K562 (cell line): ENCODE measurements at regions not wholly inside any gene's neighbourhood (a gene's known extent, or its start where the extent isn't known, plus 50 kb on each side); places are given as distances from the start of the nearest gene placed in this dataset.

Experiments used
- ATAC-seq: fragments of 200-7000 bp; cut with Tn5 transposase; 3 replicates; pipeline ENCODE4 v1.9.1; 2020; ENCODE audit warnings: moderate library complexity
- BruUV-seq: library from RNA; stranded (reverse); fragments of 400-500 nt; replicated peaks from 2 replicates; lab custom pipeline; 2021; lab: Mats Ljungman, UMichigan
- CTCF ChIA-PET: fragments of 300-600 bp; formaldehyde crosslinking; extraction: SDS; loops from one replicate; lab custom pipeline; 2021; ENCODE audit warnings: low intra/inter-chr PET ratio; lab: Yijun Ruan, JAX
- POLR2A ChIA-PET: fragments of 300-600, 350-650 bp; sonication (Branson Sonifier 250); formaldehyde crosslinking; extraction: SDS; loops from one replicate; lab custom pipeline; 2021; ENCODE audit warnings: antibody characterized with exemption, inconsistent platforms; lab: Yijun Ruan, JAX
- DNase-seq, 4 experiments: peaks; one replicate each; pipeline versions ENCODE4 v3.0.0 to v3.0.0-alpha.2; 2011 to 2018; ENCODE audit warnings: low spot score in 3 of 4, mixed read lengths in 3 of 4; ENCODE audit errors: extremely low read depth in 1 of 4
- FAIRE-seq: peaks from 2 replicates; lab custom pipeline; 2011; peaks lifted over from hg19 to GRCh38; lab: Jason Lieb, UNC
- H2AFZ ChIP-seq: 2 replicates; pipeline ENCODE4 v1.6.0; 2011; ENCODE audit warnings: low read depth, low read length, control low read depth, inconsistent platforms
- H3K27ac ChIP-seq: fragments of 200-600 bp; 3 replicates; pipeline ENCODE4 v1.8.0; 2011; ENCODE audit warnings: low read depth, mild to moderate bottlenecking, control low read depth, inconsistent platforms, low read length, moderate library complexity, mixed read lengths; ENCODE audit errors: extremely low read depth
- H3K27me3 ChIP-seq, 2 experiments: fragments of 300-600 bp in 1 of 2; 2 replicates in 1 of 2; 3 replicates in 1 of 2; pipeline versions ENCODE4 v1.6.0 to v1.8.0; 2011; ENCODE audit warnings: inconsistent platforms in 2 of 2, low read length in 2 of 2, mild to moderate bottlenecking in 1 of 2, mixed read lengths in 1 of 2, moderate library complexity in 1 of 2; ENCODE audit not compliant: control insufficient read depth in 2 of 2, insufficient read depth in 2 of 2
- H3K36me3 ChIP-seq: fragments of 300-600 bp; 3 replicates; pipeline ENCODE4 v1.8.0; 2011; ENCODE audit warnings: mild to moderate bottlenecking, low read length, inconsistent platforms; ENCODE audit not compliant: control insufficient read depth, insufficient read depth
- H3K4me1 ChIP-seq, 2 experiments: fragments of 200-600 bp in 1 of 2; replicated peaks in 1 of 2; 2 replicates in 1 of 2; 3 replicates in 1 of 2; pipeline versions ENCODE4 v1.5.1 to v1.8.0; 2011; ENCODE audit warnings: inconsistent platforms in 2 of 2, low read length in 2 of 2, mild to moderate bottlenecking in 1 of 2, mixed read lengths in 1 of 2, moderate library complexity in 1 of 2; ENCODE audit not compliant: control insufficient read depth in 2 of 2, insufficient read depth in 2 of 2
- H3K4me2 ChIP-seq: 2 replicates; pipeline ENCODE4 v1.6.1; 2011; ENCODE audit warnings: low read length, control low read depth, inconsistent platforms, mixed read lengths; ENCODE audit not compliant: insufficient read depth
- H3K4me3 ChIP-seq: fragments of 200-600 bp; sonication (generic), shearing (Covaris generic); 2 replicates; pipeline ENCODE4 v1.5.1; 2016; ENCODE audit warnings: control low read depth, inconsistent platforms
- H3K79me2 ChIP-seq: fragments of 200-600 bp; 3 replicates; pipeline ENCODE4 v1.8.0; 2011; ENCODE audit warnings: low read length, inconsistent platforms; ENCODE audit not compliant: control insufficient read depth, insufficient read depth
- H3K9ac ChIP-seq, 2 experiments: 2 replicates each; pipeline versions ENCODE4 v1.6.0 to v1.6.1; 2011; ENCODE audit warnings: low read depth in 2 of 2, low read length in 2 of 2, control low read depth in 1 of 2, inconsistent platforms in 1 of 2, mild to moderate bottlenecking in 1 of 2, mixed read lengths in 1 of 2; ENCODE audit not compliant: insufficient read depth in 1 of 2
- H3K9me1 ChIP-seq: one replicate; pipeline ENCODE4 v1.6.0; 2011; ENCODE audit warnings: inconsistent platforms, mild to moderate bottlenecking, low read length, moderate library complexity; ENCODE audit not compliant: control insufficient read depth, insufficient read depth
- H3K9me3 ChIP-seq: replicated peaks from 2 replicates; pipeline ENCODE4 v1.5.1; 2011; ENCODE audit warnings: low read depth, low read length, inconsistent platforms; ENCODE audit not compliant: control insufficient read depth, insufficient read depth
- H4K20me1 ChIP-seq: replicated peaks from 2 replicates; pipeline ENCODE4 v1.6.1; 2011; ENCODE audit warnings: low read length, inconsistent platforms, mixed read lengths; ENCODE audit not compliant: control insufficient read depth, insufficient read depth
- CBX8 ChIP-seq: fragments of 200-600 bp; sonication (generic); IDR thresholded peaks from 2 replicates; pipeline ENCODE4 v1.6.1; 2012; ENCODE audit warnings: borderline replicate concordance, mixed run types, low read depth, mild to moderate bottlenecking, moderate library complexity, mixed read lengths, low read length, control low read depth, inconsistent platforms; ENCODE audit not compliant: poor library complexity, severe bottlenecking; ENCODE audit errors: extremely low read depth
- DIDO1 ChIP-seq: fragments of 450-650 bp; IDR thresholded peaks from 2 replicates; pipeline ENCODE4 v1.6.1; 2016; ENCODE audit warnings: low read depth, missing biosample characterization, missing genetic modification characterization
- E4F1 ChIP-seq: fragments of 250-450 bp; sonication (Bioruptor Pico); IDR thresholded peaks from 2 replicates; pipeline ENCODE4 v1.5.0; 2021; ENCODE audit warnings: mild to moderate bottlenecking, borderline replicate concordance
- EHMT2 ChIP-seq: fragments of 450-650 bp; IDR thresholded peaks from 2 replicates; pipeline ENCODE4 v1.6.1; 2018; ENCODE audit warnings: antibody characterized with exemption
- ETS2 ChIP-seq: IDR thresholded peaks from 2 replicates; pipeline ENCODE4 v1.6.1; 2016; ENCODE audit warnings: borderline replicate concordance, missing genetic modification characterization, mild to moderate bottlenecking, moderate library complexity, missing compliant biosample characterization; ENCODE audit not compliant: poor library complexity, severe bottlenecking
- FOSL1 ChIP-seq: fragments of 200-800 bp; sonication (Bioruptor generic); conservative IDR thresholded peaks from 2 replicates; pipeline ENCODE4 v1.6.1; 2016; ENCODE audit warnings: missing genetic modification characterization, missing compliant biosample characterization
- HINFP ChIP-seq: fragments of 450-650 bp; conservative IDR thresholded peaks from 2 replicates; pipeline ENCODE4 v1.6.1; 2016; ENCODE audit warnings: missing genetic modification characterization, low read depth, mild to moderate bottlenecking, control low read depth, missing compliant biosample characterization
- SFPQ ChIP-seq: fragments of 200-400 bp; formaldehyde crosslinking; IDR thresholded peaks from 2 replicates; pipeline ENCODE4 v1.6.1; 2017; ENCODE audit warnings: mild to moderate bottlenecking, low read depth, low read length, moderate library complexity
- SIRT6 ChIP-seq: IDR thresholded peaks from one replicate; pipeline ENCODE4 v1.6.1; 2012; ENCODE audit warnings: low read depth, mild to moderate bottlenecking, control low read depth, inconsistent platforms, low read length, moderate library complexity
- SMARCA4 ChIP-seq: fragments of 450-650 bp; IDR thresholded peaks from 2 replicates; pipeline ENCODE4 v1.6.1; 2016
- TBL1XR1 ChIP-seq, 2 experiments: IDR thresholded peaks; 2 replicates each; pipeline ENCODE4 v1.6.1; 2012; ENCODE audit warnings: improper control_type of control experiment in 2 of 2, low read length in 2 of 2, mild to moderate bottlenecking in 1 of 2
- ZNF197 ChIP-seq: fragments of 200-800 bp; sonication (Bioruptor generic); IDR thresholded peaks from 2 replicates; pipeline ENCODE4 v1.6.1; 2016; ENCODE audit warnings: low read depth, missing genetic modification characterization, missing compliant biosample characterization
- ZNF696 ChIP-seq: fragments of 250-450 bp; sonication (Bioruptor Pico); conservative IDR thresholded peaks from 2 replicates; pipeline ENCODE4 v1.4.0; 2020; ENCODE audit warnings: mild to moderate bottlenecking, moderate library complexity
- whole genome bisulfite sequencing: fragments of 100-300 bp; shearing (Covaris generic); methylation state at CpG from one replicate; pipeline ENCODE4 v1.1.6; 2016; ENCODE audit warnings: low coverage, mixed read lengths; ENCODE audit not compliant: insufficient coverage; ENCODE audit errors: missing lambda C conversion rate; 5-methylcytosine and 5-hydroxymethylcytosine counted together
- in situ Hi-C: fragments of 300-500 bp; cut with MboI; formaldehyde crosslinking; loops from 4 replicates; pipeline ENCODE4 v1.15.0; 2018; ENCODE audit warnings: inconsistent platforms, mixed read lengths
- intact Hi-C: fragments of 100-400 bp; cut with micrococcal nuclease; formaldehyde crosslinking; loops from 2 replicates; pipeline ENCODE4 v1.14.2; 2022

GRCh38 chr2:12155303-12156051, 409.0 kb downstream of the LPIN1 start:
- CTCF ChIA-PET = no interaction called here
- Histone ChIP-seq H3K27ac (no peak overlapping the region), H3K9me1 (no peaks in the 10 kb centered on the region), H4K20me1 (no peaks in the 10 kb centered on the region), H3K4me1 (peaks cover 5 to 21% of the 10 kb centered on the region in 2 experiments; a peak in 4 of 5 replicates), H3K36me3 (no peaks in the 10 kb centered on the region), H3K27me3 (no peaks in the 10 kb centered on the region), H2AFZ (peak overlapping the region; percentile 65), H3K9me3 (no peaks in the 10 kb centered on the region), H3K9ac (no peak overlapping the region), H3K4me2 (peak overlapping the region; percentile 30; the same call in 1 of the 2 replicates), H3K4me3 (no peak overlapping the region), H3K79me2 (no peaks in the 10 kb centered on the region)
- peak; percentile 66 for ATAC-seq
- no peak for FAIRE-seq
- POLR2A ChIA-PET = interaction anchor here (0.8 kb wide), 1 partner anchor 49 kb away, joined by 4 read pairs; no protein-coding TSS in a partner anchor
- BruUV-seq = no TSS peak
- intact Hi-C loops = no loop called here
- WGBS = 17% methylated on average over 6 of the region's 6 CpGs
- peak in 1 of 4 experiments; percentile 14 for DNase-seq
- in situ Hi-C loops = loop anchor here (25.0 kb wide), 1 partner anchor 557 kb away; the partner anchor contains the start of gene TRIB2
- no peak for TF ChIP-seq DIDO1 (tag)
- TF ChIP-seq EHMT2 = 0 out of 2 replicates have a peak, but pooled peaks have one; percentile 20
- no peak for TF ChIP-seq E4F1 (CRISPR knock-in tag)
- TF ChIP-seq ZNF197 = no peak
- TF ChIP-seq TBL1XR1 (IDR thresholded peaks at IDR 0.05; ENCODE audit: low read length in 2 of 2) = no peak
- TF ChIP-seq ETS2 (tag) = no peak
- TF ChIP-seq HINFP (tag) = no peak
- peak; percentile 43 for TF ChIP-seq FOSL1 (tag)
- no peak for TF ChIP-seq SIRT6
- TF ChIP-seq ZNF696 (CRISPR knock-in tag) = no peak
- no peak for TF ChIP-seq SMARCA4
- no peak for TF ChIP-seq SFPQ
- no peak for TF ChIP-seq CBX8
